OCI-LY1 (cell line): ENCODE measurements at regions not wholly inside any gene's neighbourhood (a gene's known extent, or its start where the extent isn't known, plus 50 kb on each side); places are given as distances from the start of the nearest gene placed in this dataset.

ENCODE experiments used
- H2AFZ ChIP-seq: fragments of 200-600 bp; sonication (generic), shearing (Covaris generic); 2 replicates; pipeline ENCODE4 v1.6.0; 2014; ENCODE audit warnings: antibody characterized with exemption, mild to moderate bottlenecking, low read length
- H3F3A ChIP-seq: fragments of 200-600 bp; sonication (generic), shearing (Covaris generic); 2 replicates; pipeline ENCODE4 v1.6.0; 2014; ENCODE audit warnings: mild to moderate bottlenecking, antibody characterized with exemption, low read length, moderate library complexity; ENCODE audit not compliant: insufficient read depth
- H3K27ac ChIP-seq: fragments of 200-600 bp; sonication (generic); 2 replicates; pipeline ENCODE4 v1.5.1; 2014; ENCODE audit warnings: low read length, mixed run types, mild to moderate bottlenecking, low read depth; ENCODE audit not compliant: poor library complexity, severe bottlenecking
- H3K27me3 ChIP-seq: fragments of 200-600 bp; sonication (generic); 2 replicates; pipeline ENCODE4 v1.6.0; 2014; ENCODE audit warnings: antibody characterized with exemption, mild to moderate bottlenecking, low read length, moderate library complexity; ENCODE audit not compliant: insufficient read depth
- H3K36me3 ChIP-seq: fragments of 200-600 bp; sonication (generic); 2 replicates; pipeline ENCODE4 v1.6.1; 2014; ENCODE audit warnings: mild to moderate bottlenecking, antibody characterized with exemption, low read length, moderate library complexity, mixed read lengths; ENCODE audit not compliant: insufficient read depth
- H3K4me1 ChIP-seq: fragments of 200-600 bp; sonication (generic); 2 replicates; pipeline ENCODE4 v1.5.1; 2014; ENCODE audit warnings: mild to moderate bottlenecking, low read length, moderate library complexity; ENCODE audit not compliant: insufficient read depth, severe bottlenecking
- H3K4me2 ChIP-seq: fragments of 200-600 bp; sonication (generic), shearing (Covaris generic); 2 replicates; pipeline ENCODE4 v1.6.1; 2014; ENCODE audit warnings: low read length
- H3K4me3 ChIP-seq: fragments of 200-600 bp; sonication (generic); 2 replicates; pipeline ENCODE4 v1.5.1; 2014; ENCODE audit warnings: low read length, low read depth, mild to moderate bottlenecking, mixed read lengths; ENCODE audit not compliant: poor library complexity, severe bottlenecking
- H3K79me2 ChIP-seq: fragments of 200-600 bp; shearing (Covaris generic); 2 replicates; pipeline ENCODE4 v1.6.1; 2016; ENCODE audit warnings: mixed run types, low read length, mixed read lengths; ENCODE audit not compliant: insufficient read depth
- H3K9ac ChIP-seq: fragments of 200-600 bp; sonication (generic), shearing (Covaris generic); 2 replicates; pipeline ENCODE4 v1.6.1; 2014; ENCODE audit warnings: mild to moderate bottlenecking, low read length, mixed read lengths
- H3K9me2 ChIP-seq: fragments of 200-600 bp; sonication (generic), shearing (Covaris generic); 2 replicates; pipeline ENCODE4 v1.6.1; 2014; ENCODE audit warnings: low read depth, mild to moderate bottlenecking, low read length, mixed read lengths
- H3K9me3 ChIP-seq: fragments of 200-600 bp; shearing (Covaris generic); 2 replicates; pipeline ENCODE4 v1.6.1; 2014; ENCODE audit warnings: low read length, mixed read lengths
- H4K20me1 ChIP-seq: fragments of 200-600 bp; sonication (generic), shearing (Covaris generic); 2 replicates; pipeline ENCODE4 v1.6.0; 2016; ENCODE audit warnings: mild to moderate bottlenecking, low read length; ENCODE audit not compliant: insufficient read depth
- EZH2 ChIP-seq: fragments of 200-600 bp; sonication (generic), shearing (Covaris generic); IDR thresholded peaks from 2 replicates; pipeline ENCODE4 v1.8.0; 2017; ENCODE audit warnings: borderline replicate concordance, mixed run types, mild to moderate bottlenecking, antibody characterized with exemption, low read length, moderate library complexity, mixed read lengths
- TF ChIP-seq, protein P1 (sequence below): fragments of 200-600 bp; sonication (generic), shearing (Covaris generic); IDR thresholded peaks from 2 replicates; pipeline ENCODE4 v1.5.1; 2017; ENCODE audit warnings: mild to moderate bottlenecking, antibody characterized with exemption, low read length, moderate library complexity, mixed read lengths

DNA sequence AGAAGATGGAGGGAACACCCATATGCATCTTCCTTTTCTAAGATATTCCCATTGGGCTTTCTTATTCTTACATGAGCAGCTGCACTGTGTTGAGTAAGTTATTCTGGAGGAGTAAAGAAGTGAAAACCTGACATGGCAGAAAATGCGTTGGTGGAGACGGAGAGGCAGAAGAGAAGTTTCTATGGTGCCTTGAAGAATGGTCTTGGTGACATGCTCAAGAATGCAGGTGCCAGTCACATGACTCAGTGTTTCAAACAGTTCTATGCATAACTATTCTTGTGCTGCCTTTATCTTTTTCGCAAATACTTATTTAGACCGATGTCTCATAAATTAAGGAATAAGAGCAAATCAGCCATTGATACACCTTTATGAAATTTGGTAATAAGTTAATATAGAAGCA is 377.8 kb upstream of the IRX2 start:
- Histone ChIP-seq H3K4me3 (no peak overlapping the region), H3K27ac (no peak overlapping the region), H4K20me1 (no peaks in the 10 kb centered on the region), H3K27me3 (no peaks in the 10 kb centered on the region), H3K4me1 (no peaks in the 10 kb centered on the region), H3F3A (no peaks in the 10 kb centered on the region), H3K9ac (no peak overlapping the region), H3K4me2 (no peak overlapping the region), H3K9me3 (no peaks in the 10 kb centered on the region), H2AFZ (no peak overlapping the region), H3K36me3 (no peaks in the 10 kb centered on the region), H3K9me2 (no peaks in the 10 kb centered on the region), H3K79me2 (no peaks in the 10 kb centered on the region)
- TF ChIP-seq EZH2, result no peak
- TF ChIP-seq, protein P1, sequence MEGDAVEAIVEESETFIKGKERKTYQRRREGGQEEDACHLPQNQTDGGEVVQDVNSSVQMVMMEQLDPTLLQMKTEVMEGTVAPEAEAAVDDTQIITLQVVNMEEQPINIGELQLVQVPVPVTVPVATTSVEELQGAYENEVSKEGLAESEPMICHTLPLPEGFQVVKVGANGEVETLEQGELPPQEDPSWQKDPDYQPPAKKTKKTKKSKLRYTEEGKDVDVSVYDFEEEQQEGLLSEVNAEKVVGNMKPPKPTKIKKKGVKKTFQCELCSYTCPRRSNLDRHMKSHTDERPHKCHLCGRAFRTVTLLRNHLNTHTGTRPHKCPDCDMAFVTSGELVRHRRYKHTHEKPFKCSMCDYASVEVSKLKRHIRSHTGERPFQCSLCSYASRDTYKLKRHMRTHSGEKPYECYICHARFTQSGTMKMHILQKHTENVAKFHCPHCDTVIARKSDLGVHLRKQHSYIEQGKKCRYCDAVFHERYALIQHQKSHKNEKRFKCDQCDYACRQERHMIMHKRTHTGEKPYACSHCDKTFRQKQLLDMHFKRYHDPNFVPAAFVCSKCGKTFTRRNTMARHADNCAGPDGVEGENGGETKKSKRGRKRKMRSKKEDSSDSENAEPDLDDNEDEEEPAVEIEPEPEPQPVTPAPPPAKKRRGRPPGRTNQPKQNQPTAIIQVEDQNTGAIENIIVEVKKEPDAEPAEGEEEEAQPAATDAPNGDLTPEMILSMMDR, result no peak

DNA sequence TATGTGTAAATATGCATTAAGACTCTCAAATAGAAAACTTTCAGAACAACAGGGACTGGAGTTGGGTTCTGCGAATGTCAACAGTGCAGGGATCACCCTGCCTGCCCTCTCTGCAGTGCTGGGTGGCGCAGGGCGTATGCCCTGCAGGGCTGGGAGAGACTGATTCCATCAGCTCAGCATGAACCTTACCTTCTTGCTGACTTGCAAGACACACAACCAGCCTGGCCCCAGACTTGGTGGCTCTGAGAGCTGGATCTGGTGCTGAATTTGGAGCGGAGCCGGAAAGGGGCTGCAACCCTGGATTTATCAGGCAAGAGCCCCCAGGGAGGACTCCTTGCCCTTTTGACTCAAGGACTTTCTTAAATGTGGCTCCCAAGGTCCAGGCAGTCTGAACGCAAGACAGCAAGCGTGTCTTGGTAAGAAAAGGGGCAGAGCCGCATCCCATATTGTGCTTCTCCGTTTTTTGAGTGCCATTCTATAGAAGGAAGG is 376.0 kb upstream of the IRX2 start:
- Histone ChIP-seq H3K4me3 (no peak overlapping the region), H3K9me3 (no peaks in the 10 kb centered on the region), H3F3A (no peaks in the 10 kb centered on the region), H3K9me2 (no peaks in the 10 kb centered on the region), H3K27ac (no peak overlapping the region), H3K27me3 (no peaks in the 10 kb centered on the region), H3K9ac (no peak overlapping the region), H3K4me2 (no peak overlapping the region), H2AFZ (no peak overlapping the region), H3K79me2 (no peaks in the 10 kb centered on the region), H3K4me1 (no peaks in the 10 kb centered on the region), H4K20me1 (no peaks in the 10 kb centered on the region), H3K36me3 (no peaks in the 10 kb centered on the region)
- no peak for TF ChIP-seq EZH2
- TF ChIP-seq, protein P1, result no peak

DNA sequence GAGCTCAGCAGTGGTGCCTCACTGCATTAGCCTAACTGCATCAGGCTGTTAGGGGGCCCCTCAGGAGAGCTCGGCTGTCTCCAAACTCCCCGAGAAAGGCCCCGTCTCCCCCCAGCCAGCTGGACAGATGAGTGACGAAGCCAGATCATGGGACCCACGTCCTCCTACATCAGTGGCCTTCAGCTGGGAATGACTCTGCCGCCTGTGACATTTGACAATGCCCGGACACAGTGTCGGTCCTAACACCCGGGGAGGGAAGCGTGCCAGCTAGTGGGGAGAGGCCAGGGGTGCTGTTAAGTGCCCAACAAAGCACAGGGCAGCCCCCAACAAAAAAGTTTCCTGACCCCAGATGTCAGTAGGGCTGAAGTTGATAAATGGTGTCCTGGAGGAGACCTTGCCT is 375.2 kb upstream of the IRX2 start:
- Histone ChIP-seq H3K4me2 (no peak overlapping the region), H3K9me2 (no peaks in the 10 kb centered on the region), H3K9ac (no peak overlapping the region), H3K4me1 (no peaks in the 10 kb centered on the region), H2AFZ (no peak overlapping the region), H3K4me3 (no peak overlapping the region), H3K27me3 (no peaks in the 10 kb centered on the region), H4K20me1 (no peaks in the 10 kb centered on the region), H3K9me3 (no peaks in the 10 kb centered on the region), H3K79me2 (no peaks in the 10 kb centered on the region), H3F3A (no peaks in the 10 kb centered on the region), H3K27ac (no peak overlapping the region), H3K36me3 (no peaks in the 10 kb centered on the region)
- TF ChIP-seq, protein P1, result no peak
- no peak for TF ChIP-seq EZH2
